Keratinocyte (primary cell): ENCODE measurements at regions not wholly inside any gene's neighbourhood (a gene's known extent, or its start where the extent isn't known, plus 50 kb on each side); places are given as distances from the start of the nearest gene placed in this dataset.

Source experiments
- DNase-seq: peaks from one replicate; pipeline ENCODE4 v3.0.0-alpha.2; 2011; ENCODE audit warnings: low read depth, missing footprints, low spot score
- FAIRE-seq: peaks from 2 replicates; lab custom pipeline; 2011; peaks lifted over from hg19 to GRCh38; lab: Jason Lieb, UNC
- H2AFZ ChIP-seq: 2 replicates; pipeline ENCODE4 v1.6.0; 2012; ENCODE audit warnings: low read length, control low read depth, inconsistent platforms; ENCODE audit not compliant: control insufficient read depth
- H3K27ac ChIP-seq: 2 replicates; pipeline ENCODE4 v1.5.1; 2011; ENCODE audit warnings: low read length; ENCODE audit not compliant: control insufficient read depth, insufficient read depth
- H3K27me3 ChIP-seq: 3 replicates; pipeline ENCODE4 v1.6.0; 2011; ENCODE audit warnings: low read length; ENCODE audit not compliant: control insufficient read depth, insufficient read depth; ENCODE audit errors: extremely low read depth
- H3K36me3 ChIP-seq, 2 experiments: 2 replicates in 1 of 2; 3 replicates in 1 of 2; pipeline ENCODE4 v1.5.1; 2011; ENCODE audit warnings: low read length in 2 of 2, mild to moderate bottlenecking in 1 of 2; ENCODE audit not compliant: control insufficient read depth in 2 of 2, insufficient read depth in 2 of 2; ENCODE audit errors: extremely low read depth in 1 of 2
- H3K4me1 ChIP-seq: 3 replicates; pipeline ENCODE4 v1.5.1; 2011; ENCODE audit warnings: low read length; ENCODE audit not compliant: control insufficient read depth, insufficient read depth; ENCODE audit errors: extremely low read depth
- H3K4me2 ChIP-seq: 3 replicates; pipeline ENCODE4 v1.6.0; 2011; ENCODE audit warnings: low read depth, low read length; ENCODE audit not compliant: control insufficient read depth, insufficient read depth; ENCODE audit errors: extremely low read depth
- H3K4me3 ChIP-seq, 3 experiments: fragments of 200-600 bp in 1 of 3; sonication (generic) in 1 of 3; 2 replicates in 2 of 3; 3 replicates in 1 of 3; pipeline ENCODE4 v1.5.1; 2011 to 2016; ENCODE audit warnings: low read length in 3 of 3, mild to moderate bottlenecking in 3 of 3, control low read depth in 2 of 3, inconsistent platforms in 1 of 3, low read depth in 1 of 3, mixed read lengths in 1 of 3, mixed run types in 1 of 3, moderate library complexity in 1 of 3; ENCODE audit not compliant: control insufficient read depth in 2 of 3, insufficient read depth in 2 of 3; ENCODE audit errors: extremely low read depth in 1 of 3
- H3K79me2 ChIP-seq: 2 replicates; pipeline ENCODE4 v1.6.0; 2012; ENCODE audit warnings: low read length; ENCODE audit not compliant: control insufficient read depth, insufficient read depth
- H3K9ac ChIP-seq: 3 replicates; pipeline ENCODE4 v1.6.0; 2011; ENCODE audit warnings: low read length; ENCODE audit not compliant: control insufficient read depth, insufficient read depth; ENCODE audit errors: extremely low read depth
- H3K9me1 ChIP-seq: 3 replicates; pipeline ENCODE4 v1.6.0; 2011; ENCODE audit warnings: low read length; ENCODE audit not compliant: control insufficient read depth, insufficient read depth; ENCODE audit errors: extremely low read depth
- H3K9me3 ChIP-seq: 2 replicates; pipeline ENCODE4 v1.5.1; 2012; ENCODE audit warnings: low read depth, low read length; ENCODE audit not compliant: control insufficient read depth
- H4K20me1 ChIP-seq: 3 replicates; pipeline ENCODE4 v1.6.0; 2011; ENCODE audit warnings: low read length; ENCODE audit not compliant: control insufficient read depth, insufficient read depth; ENCODE audit errors: extremely low read depth
- EZH2 ChIP-seq: IDR thresholded peaks from one replicate; pipeline ENCODE4 v1.6.1; 2012; ENCODE audit warnings: inconsistent platforms, mild to moderate bottlenecking, low read length, moderate library complexity
- dilution Hi-C: fragments of 300-500 bp; cut with MboI; formaldehyde crosslinking; loops from one replicate; pipeline ENCODE4 v1.7.0; 2020; ENCODE audit warnings: low sequenced_read_pairs; ENCODE audit not compliant: extremely low pct_ligation_motif_present
- TF ChIP-seq, protein P1 (sequence below), 3 experiments: IDR thresholded peaks in 1 of 3; conservative IDR thresholded peaks in 1 of 3; optimal IDR thresholded peaks in 1 of 3; 2 replicates in 2 of 3; 3 replicates in 1 of 3; pipeline versions ENCODE3 to v1.5.1; 2011; ENCODE audit warnings: low read length in 3 of 3, mild to moderate bottlenecking in 3 of 3, moderate library complexity in 2 of 3, control low read depth in 1 of 3, inconsistent platforms in 1 of 3; ENCODE audit not compliant: insufficient read depth in 2 of 3; ENCODE audit errors: extremely low read depth in 1 of 3

GRCh38 chr4:24057915-24058559 is 168.2 kb upstream of the PPARGC1A start:
- H3K9me3 ChIP-seq, result no peaks in the 10 kb centered on the region
- H3K36me3 ChIP-seq, result no peaks in the 10 kb centered on the region
- H4K20me1 ChIP-seq, result no peaks in the 10 kb centered on the region
- H3K79me2 ChIP-seq, result no peaks in the 10 kb centered on the region
- dilution Hi-C loops, result no loop called here
- DNase-seq (no peak), FAIRE-seq (no peak)
- H3K9me1 ChIP-seq, result no peaks in the 10 kb centered on the region
- H3K4me2 ChIP-seq, result no peak overlapping the region
- H3K27me3 ChIP-seq, result no peaks in the 10 kb centered on the region
- H2AFZ ChIP-seq, result no peak overlapping the region
- H3K27ac ChIP-seq, result no peak overlapping the region
- H3K4me3 ChIP-seq, result no peak overlapping the region
- H3K4me1 ChIP-seq, result peaks cover 6% of the 10 kb centered on the region
- TF ChIP-seq EZH2, result no peak
- TF ChIP-seq, protein P1, sequence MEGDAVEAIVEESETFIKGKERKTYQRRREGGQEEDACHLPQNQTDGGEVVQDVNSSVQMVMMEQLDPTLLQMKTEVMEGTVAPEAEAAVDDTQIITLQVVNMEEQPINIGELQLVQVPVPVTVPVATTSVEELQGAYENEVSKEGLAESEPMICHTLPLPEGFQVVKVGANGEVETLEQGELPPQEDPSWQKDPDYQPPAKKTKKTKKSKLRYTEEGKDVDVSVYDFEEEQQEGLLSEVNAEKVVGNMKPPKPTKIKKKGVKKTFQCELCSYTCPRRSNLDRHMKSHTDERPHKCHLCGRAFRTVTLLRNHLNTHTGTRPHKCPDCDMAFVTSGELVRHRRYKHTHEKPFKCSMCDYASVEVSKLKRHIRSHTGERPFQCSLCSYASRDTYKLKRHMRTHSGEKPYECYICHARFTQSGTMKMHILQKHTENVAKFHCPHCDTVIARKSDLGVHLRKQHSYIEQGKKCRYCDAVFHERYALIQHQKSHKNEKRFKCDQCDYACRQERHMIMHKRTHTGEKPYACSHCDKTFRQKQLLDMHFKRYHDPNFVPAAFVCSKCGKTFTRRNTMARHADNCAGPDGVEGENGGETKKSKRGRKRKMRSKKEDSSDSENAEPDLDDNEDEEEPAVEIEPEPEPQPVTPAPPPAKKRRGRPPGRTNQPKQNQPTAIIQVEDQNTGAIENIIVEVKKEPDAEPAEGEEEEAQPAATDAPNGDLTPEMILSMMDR (optimal IDR thresholded peaks at IDR 0.05 in 1 of 3, IDR thresholded peaks at IDR 0.05 in 1 of 3, conservative IDR thresholded peaks at IDR 0.05 in 1 of 3; ENCODE audit: extremely low read depth in 1 of 3, insufficient read depth in 2 of 3, low read length in 3 of 3), result no peak
- no peak overlapping the region for H3K9ac ChIP-seq

- dilution Hi-C loops, result no loop called here
- H3K9me1 ChIP-seq, result no peaks in the 10 kb centered on the region
- no peaks in the 10 kb centered on the region for H3K36me3 ChIP-seq
- DNase-seq, result no peak
- no peak overlapping the region for H3K4me2 ChIP-seq
- no peak overlapping the region for H3K9ac ChIP-seq
- no peak for TF ChIP-seq EZH2
- no peaks in the 10 kb centered on the region for H3K27me3 ChIP-seq
- H3K4me1 ChIP-seq, result peaks cover 6% of the 10 kb centered on the region
- FAIRE-seq, result no peak
- H3K9me3 ChIP-seq, result no peaks in the 10 kb centered on the region
- no peaks in the 10 kb centered on the region for H3K79me2 ChIP-seq
- H2AFZ ChIP-seq, result no peak overlapping the region
- no peak overlapping the region for H3K4me3 ChIP-seq
- H4K20me1 ChIP-seq, result no peaks in the 10 kb centered on the region
- H3K27ac ChIP-seq, result no peak overlapping the region
Measured at GRCh38 chr4:24056289-24056688, 166.4 kb upstream of the PPARGC1A start.

DNA sequence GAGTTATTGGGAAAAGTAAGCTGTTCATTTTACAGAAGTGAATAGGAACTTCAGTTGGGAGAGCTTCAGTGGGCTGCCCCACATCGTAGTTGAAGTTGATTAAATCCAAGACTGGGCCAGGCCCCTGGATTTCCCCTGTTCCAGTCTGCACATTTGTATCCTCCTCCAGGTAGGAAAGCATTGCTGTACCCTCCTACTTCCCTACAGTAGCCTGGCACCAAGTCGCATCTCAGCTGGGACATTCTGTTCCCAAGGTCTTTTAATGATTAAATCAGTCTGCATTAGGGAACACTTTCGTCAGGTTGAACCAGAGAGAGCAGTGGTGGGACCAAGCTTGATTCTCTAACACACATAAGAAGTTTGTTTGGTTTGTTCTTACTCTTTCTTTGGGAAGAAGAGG is 165.8 kb upstream of the PPARGC1A start:
- Histone ChIP-seq H3K9ac (no peak overlapping the region), H3K27me3 (no peaks in the 10 kb centered on the region), H3K9me1 (no peaks in the 10 kb centered on the region), H3K9me3 (no peaks in the 10 kb centered on the region), H3K79me2 (no peaks in the 10 kb centered on the region), H2AFZ (no peak overlapping the region), H3K4me3 (no peak overlapping the region), H3K27ac (no peak overlapping the region), H3K36me3 (no peaks in the 10 kb centered on the region), H4K20me1 (no peaks in the 10 kb centered on the region), H3K4me1 (peaks cover 6% of the 10 kb centered on the region), H3K4me2 (no peak overlapping the region)
- TF ChIP-seq, protein P1 (optimal IDR thresholded peaks at IDR 0.05 in 1 of 3, IDR thresholded peaks at IDR 0.05 in 1 of 3, conservative IDR thresholded peaks at IDR 0.05 in 1 of 3; ENCODE audit: extremely low read depth in 1 of 3, insufficient read depth in 2 of 3, low read length in 3 of 3), result no peak
- TF ChIP-seq EZH2, result no peak
- dilution Hi-C loops, result no loop called here
- DNase-seq (no peak), FAIRE-seq (no peak)
